ENCODE measurements at regions not wholly inside any gene's neighbourhood (a gene's known extent, or its start where the extent isn't known, plus 50 kb on each side); places are given as distances from the start of the nearest gene placed in this dataset.
A peak's percentile ranks its signal among the peaks of the same experiment; 100 is the strongest.
"Not testable (repeated sequence)": the region's sequence is repeated elsewhere in the genome, so short reads cannot be mapped to it uniquely, and the experiment has no call there.

- no peak for DNase-seq (ENCODE audit: low read depth)
- H3K4me3 ChIP-seq (ENCODE audit: low read depth, low read length), result no peak overlapping the region
These were observed 68.2 kb downstream of the LHX9 start for GRCh38 chr1:197985351-197985750.

GRCh38 chr1:197986817-197987216, 69.6 kb downstream of the LHX9 start:
- DNase-seq (ENCODE audit: low read depth), result no peak

DNA sequence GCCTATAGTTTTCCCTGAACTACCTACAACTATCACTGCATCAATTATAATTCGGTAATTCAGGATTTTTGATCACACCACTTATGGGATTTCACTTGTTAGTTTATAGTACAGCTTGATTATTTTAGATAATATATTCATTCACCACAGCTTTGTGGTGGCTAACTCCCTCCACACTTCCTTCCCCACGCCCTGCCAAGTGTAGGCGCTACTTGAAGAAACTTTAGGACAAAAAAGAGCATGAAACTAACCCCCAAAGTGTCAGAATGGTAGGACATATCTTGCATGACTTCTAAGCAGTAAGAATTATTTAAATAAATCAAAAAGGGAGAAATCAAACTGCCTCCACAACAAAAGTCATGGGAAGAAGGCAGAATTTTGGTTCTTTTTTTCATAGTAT, 70.1 kb downstream of the LHX9 start:
- no peak overlapping the region for H3K4me3 ChIP-seq (ENCODE audit: low read depth, low read length)
- no peak for DNase-seq (ENCODE audit: low read depth)

More at GRCh38 chr1:197986817-197987216, 69.6 kb downstream of the LHX9 start:
- no peak overlapping the region for H3K4me3 ChIP-seq (ENCODE audit: low read depth, low read length)

- H3K4me3 ChIP-seq (ENCODE audit: low read depth, low read length); DNase-seq (ENCODE audit: low read depth): not testable (repeated sequence)
These were observed 71.4 kb downstream of the LHX9 start for GRCh38 chr1:197988581-197988980.

DNA sequence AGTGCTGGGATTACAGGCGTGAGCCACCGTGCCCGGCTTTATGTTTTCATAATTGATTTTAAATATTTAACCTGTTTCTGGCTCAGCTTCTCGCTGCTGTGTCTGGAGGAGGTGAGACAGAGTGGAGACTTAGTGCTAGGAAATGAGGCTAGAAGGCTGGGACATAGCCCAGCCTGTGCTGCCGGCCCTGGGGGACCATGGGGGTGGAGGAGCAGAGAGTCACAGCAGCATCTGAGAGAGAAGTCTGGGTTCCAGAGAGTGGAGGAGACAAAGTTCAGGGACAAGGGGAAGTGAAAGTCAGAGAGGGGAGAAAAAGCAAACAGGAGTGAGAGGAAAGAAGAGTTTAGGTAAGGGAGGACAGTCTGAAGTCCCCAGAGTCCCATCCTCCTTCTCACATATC, 71.9 kb downstream of the LHX9 start:
- no peak for DNase-seq (ENCODE audit: low read depth)

GRCh38 chr1:197991594-197991993, 74.4 kb downstream of the LHX9 start:
- H3K4me3 ChIP-seq (ENCODE audit: low read depth, low read length), result no peak overlapping the region
- no peak for DNase-seq (ENCODE audit: low read depth)

More for the DNA sequence above, 71.9 kb downstream of the LHX9 start:
- H3K4me3 ChIP-seq (ENCODE audit: low read depth, low read length), result no peak overlapping the region

GRCh38 chr1:197994907-197995407, 77.8 kb downstream of the LHX9 start:
- DNase-seq (ENCODE audit: low read depth), result no peak
- no peak overlapping the region for H3K4me3 ChIP-seq (ENCODE audit: low read depth, low read length)

DNA sequence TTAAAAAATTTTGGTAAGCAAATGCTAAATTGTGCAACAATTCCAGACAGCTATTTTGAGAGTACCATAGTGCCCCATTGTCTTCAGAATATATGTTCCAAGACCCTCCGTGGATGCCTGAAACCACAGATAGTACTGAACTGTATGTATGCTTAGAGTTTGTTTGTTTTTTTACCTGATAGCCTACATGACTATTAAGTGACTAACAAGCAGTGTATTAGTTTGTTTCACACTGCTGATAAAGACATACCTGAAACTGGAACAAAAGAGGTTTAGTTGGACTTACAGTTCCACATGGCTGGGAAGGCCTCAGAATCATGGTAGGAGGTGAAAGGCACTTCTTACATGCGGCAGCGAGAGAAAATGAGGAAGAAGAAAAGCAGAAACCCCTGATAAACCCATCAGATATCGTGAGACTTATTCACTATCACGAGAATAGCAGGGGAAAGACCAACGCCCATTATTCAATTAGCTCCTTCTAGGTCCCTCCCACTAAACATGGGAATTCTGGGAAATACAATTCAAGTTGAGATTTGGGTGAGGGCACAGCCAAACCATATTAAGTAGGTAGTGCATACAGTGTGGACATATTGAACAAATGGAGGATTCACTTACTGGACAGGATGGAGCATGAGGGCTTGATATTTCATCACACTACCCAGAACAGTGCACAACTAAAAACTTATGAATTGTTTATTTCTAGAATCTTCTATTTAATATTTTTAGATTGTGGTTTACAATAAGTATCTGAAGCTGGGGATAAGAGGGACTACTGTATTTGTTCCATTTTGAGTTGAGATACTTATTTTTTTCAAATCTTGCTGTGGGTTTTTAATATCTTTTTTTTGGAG, 78.5 kb downstream of the LHX9 start:
- no peak overlapping the region for H3K4me3 ChIP-seq (ENCODE audit: low read depth, low read length)
- no peak for DNase-seq (ENCODE audit: low read depth)

- H3K4me3 ChIP-seq (ENCODE audit: low read depth, low read length); DNase-seq (ENCODE audit: low read depth): not testable (repeated sequence)
These were observed 79.0 kb downstream of the LHX9 start for GRCh38 chr1:197996259-197996512.

GRCh38 chr1:197998110-197998509, 80.9 kb downstream of the LHX9 start:
- H3K4me3 ChIP-seq (ENCODE audit: low read depth, low read length), result no peak overlapping the region
- DNase-seq (ENCODE audit: low read depth), result no peak

- peak; percentile 39 for DNase-seq (ENCODE audit: low read depth)
- no peak overlapping the region for H3K4me3 ChIP-seq (ENCODE audit: low read depth, low read length)
These were observed 84.7 kb downstream of the LHX9 start for GRCh38 chr1:198001776-198002408.

- H3K4me3 ChIP-seq (ENCODE audit: low read depth, low read length), result no peak overlapping the region
- no peak for DNase-seq (ENCODE audit: low read depth)
These were observed 86.3 kb downstream of the LHX9 start for GRCh38 chr1:198003468-198003867.

DNA sequence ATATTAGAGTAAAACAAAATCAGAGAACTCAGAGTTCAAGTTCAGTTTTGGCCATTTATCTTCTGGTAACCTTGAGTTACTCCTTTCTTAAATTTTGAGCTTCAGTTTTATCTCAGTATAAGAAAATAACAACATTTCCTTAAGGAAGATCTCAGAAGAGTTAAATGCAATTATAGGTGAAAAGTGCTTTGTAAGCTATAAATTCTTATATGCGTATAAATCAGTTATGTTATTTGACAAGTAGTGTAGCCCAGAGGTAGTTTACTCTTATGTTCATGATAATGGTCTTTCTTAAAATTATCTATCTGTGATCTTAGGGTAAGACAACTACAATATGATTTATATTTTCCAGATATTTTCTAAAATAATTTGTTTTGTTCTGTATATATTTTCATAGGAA, 89.8 kb downstream of the LHX9 start:
- no peak for DNase-seq (ENCODE audit: low read depth)
- no peak overlapping the region for H3K4me3 ChIP-seq (ENCODE audit: low read depth, low read length)

DNA sequence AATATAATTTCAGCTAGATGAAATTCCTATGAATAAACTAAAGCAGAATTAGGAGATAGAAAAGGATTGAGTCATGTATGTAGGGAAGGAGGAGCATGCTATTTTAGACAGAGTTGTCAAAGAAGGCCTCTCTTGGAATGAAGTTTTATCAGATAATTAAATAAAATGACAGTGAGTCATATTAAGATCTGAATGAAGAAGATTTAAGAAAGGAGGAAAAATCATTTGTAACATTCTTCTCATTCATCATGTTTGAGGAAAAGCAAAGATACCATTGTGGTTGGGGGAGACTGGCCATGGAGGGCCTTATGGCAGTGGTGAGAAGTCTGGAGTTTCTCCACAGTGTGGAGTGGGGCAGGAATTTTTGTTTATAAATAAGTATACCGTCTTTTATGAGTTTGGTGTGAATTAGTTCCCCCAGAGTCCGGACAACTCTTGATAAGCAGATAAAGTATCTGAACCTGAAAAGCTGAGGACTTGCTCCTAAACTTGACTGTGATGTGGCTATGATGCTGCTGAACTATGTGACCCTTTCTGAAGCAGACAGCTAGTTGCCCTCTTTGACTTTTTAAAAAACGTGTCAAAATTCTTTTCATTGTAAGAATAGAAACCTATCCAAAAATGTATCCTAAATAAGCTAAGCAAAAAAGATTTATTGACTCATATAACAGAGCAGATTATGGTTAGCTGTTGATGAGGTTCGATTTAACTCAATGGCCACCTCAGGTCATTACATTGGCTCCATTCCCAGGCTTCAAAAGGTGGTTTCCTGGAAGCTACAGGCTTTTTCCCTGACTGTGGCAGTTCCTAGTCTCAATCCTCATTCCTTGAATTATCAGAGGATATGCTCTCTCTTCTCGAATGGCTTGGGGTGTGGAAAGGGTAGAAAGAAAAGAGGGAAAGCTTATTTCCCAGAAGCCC, 90.8 kb downstream of the LHX9 start:
- no peak for DNase-seq (ENCODE audit: low read depth)
- no peak overlapping the region for H3K4me3 ChIP-seq (ENCODE audit: low read depth, low read length)

DNA sequence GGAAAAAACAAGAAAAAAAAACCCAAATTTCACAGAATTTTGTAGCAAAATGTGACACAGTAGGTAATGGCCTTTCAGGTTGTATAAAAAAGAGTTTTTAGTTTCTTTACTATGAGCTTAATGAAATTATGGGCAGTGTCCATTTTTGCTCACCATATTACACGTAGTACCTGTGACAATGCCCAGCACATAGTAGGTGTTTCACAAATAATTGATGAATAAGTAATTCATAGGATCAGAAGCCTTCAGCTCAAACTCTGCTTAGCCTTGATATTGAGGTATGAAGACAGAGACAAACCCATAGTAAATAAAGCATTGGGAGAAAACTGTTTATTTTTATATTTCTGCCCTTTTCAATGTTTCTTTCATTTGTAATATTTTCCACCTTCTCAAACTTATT, 97.2 kb downstream of the LHX9 start:
- H3K4me3 ChIP-seq (ENCODE audit: low read depth, low read length), result no peak overlapping the region
- DNase-seq (ENCODE audit: low read depth), result no peak

DNA sequence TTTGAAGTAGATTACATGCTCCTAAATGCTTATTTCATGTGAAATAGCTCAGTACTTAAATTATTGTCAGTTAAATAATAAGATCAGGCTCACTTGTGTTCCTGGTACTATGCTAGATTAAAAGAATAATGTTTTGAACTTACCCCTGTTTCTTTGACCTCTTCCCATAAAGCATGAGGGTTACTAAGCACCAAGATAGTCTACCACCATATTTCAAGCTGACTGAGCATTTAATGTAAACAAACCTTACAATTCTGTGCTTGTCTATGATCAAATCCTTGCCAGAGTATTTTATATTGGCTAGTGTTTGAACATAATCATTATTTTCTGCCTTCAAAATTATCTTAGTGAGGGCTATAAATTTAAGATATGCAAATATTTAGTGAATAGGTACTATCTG, 98.1 kb downstream of the LHX9 start:
- H3K4me3 ChIP-seq (ENCODE audit: low read depth, low read length), result no peak overlapping the region
- DNase-seq (ENCODE audit: low read depth), result no peak

GRCh38 chr1:198018529-198018928, 101.4 kb downstream of the LHX9 start:
- no peak overlapping the region for H3K4me3 ChIP-seq (ENCODE audit: low read depth, low read length)
- peak; percentile 91 for DNase-seq (ENCODE audit: low read depth)

DNA sequence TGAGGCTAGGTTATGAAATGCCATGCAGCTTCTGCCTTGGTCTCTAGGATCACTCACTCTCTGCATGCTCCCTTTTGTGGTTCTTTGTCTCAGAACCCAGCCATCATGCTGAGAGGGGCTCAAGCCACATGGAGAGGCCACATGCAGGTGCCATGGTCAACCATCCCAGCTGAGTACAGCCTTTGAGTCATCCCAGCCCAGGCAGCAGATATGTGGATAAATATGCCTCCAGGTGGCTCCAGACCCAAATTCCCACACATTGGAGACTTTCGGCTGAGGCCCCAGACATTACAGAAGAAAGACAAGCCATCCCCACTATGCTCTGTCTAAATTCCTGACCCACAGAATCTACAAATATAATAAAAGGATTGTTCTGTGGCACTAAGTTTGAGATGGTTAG, 102.0 kb downstream of the LHX9 start:
- no peak for DNase-seq (ENCODE audit: low read depth)
- no peak overlapping the region for H3K4me3 ChIP-seq (ENCODE audit: low read depth, low read length)

- DNase-seq (ENCODE audit: low read depth), result no peak
- H3K4me3 ChIP-seq (ENCODE audit: low read depth, low read length), result no peak overlapping the region
These were observed 107.2 kb downstream of the LHX9 start for GRCh38 chr1:198024336-198024735.

DNA sequence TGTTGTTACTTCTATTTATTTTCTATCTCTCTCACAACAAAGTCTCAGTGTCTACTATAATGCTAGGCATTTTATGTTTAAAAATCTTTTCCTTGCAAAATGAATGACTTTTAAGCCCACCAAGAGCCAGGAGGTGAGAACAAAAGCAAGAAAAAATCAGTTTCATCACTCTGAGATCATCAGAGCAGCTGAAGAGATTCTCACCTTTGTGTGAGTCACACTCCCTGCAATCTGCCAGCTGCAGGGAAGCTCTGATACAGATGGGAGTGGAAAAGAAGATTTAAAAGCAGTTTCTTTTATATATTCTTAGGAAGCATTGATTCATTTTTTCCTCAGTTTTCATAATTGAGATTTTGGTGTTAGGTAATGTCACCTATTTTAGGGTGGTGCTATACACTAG, 107.6 kb downstream of the LHX9 start:
- H3K4me3 ChIP-seq (ENCODE audit: low read depth, low read length), result no peak overlapping the region
- peak; percentile 19 for DNase-seq (ENCODE audit: low read depth)
